Activated CD4-positive, alpha-beta T cell treated with anti-CD3 and anti-CD28 coated beads for 36 hours (primary cell): ENCODE measurements at regions not wholly inside any gene's neighbourhood (a gene's known extent, or its start where the extent isn't known, plus 50 kb on each side); places are given as distances from the start of the nearest gene placed in this dataset.

ENCODE experiments used
- ATAC-seq: fragments of 200-7000 bp; cut with Tn5 transposase; one replicate; pipeline ENCODE4 v1.10.0; 2021; ENCODE audit warnings: mild to moderate bottlenecking, moderate library complexity
- CTCF ChIA-PET: fragments of 350-600 bp; sonication (Branson Sonifier 250); formaldehyde crosslinking; loops from one replicate; lab custom pipeline; 2021; ENCODE audit warnings: antibody characterized with exemption; lab: Charles Lee
- POLR2A ChIA-PET: fragments of 350-600 bp; sonication (Branson Sonifier 250); formaldehyde crosslinking; loops from one replicate; lab custom pipeline; 2021; ENCODE audit warnings: antibody characterized with exemption, inconsistent platforms; lab: Charles Lee
- DNase-seq: peaks from one replicate; pipeline ENCODE4 v3.0.0-alpha.2; 2020
- H3K27ac Mint-ChIP-seq: one replicate; pipeline ENCODE4 v1.8.0; 2021; ENCODE audit warnings: mixed read lengths
- H3K27me3 Mint-ChIP-seq: one replicate; pipeline ENCODE4 v1.8.0; 2021; ENCODE audit warnings: mixed read lengths
- H3K36me3 Mint-ChIP-seq: one replicate; pipeline ENCODE4 v1.8.0; 2021; ENCODE audit warnings: low read depth, mixed read lengths
- H3K4me1 Mint-ChIP-seq: one replicate; pipeline ENCODE4 v1.8.0; 2021; ENCODE audit warnings: mixed read lengths
- H3K4me3 Mint-ChIP-seq: one replicate; pipeline ENCODE4 v1.8.0; 2021; ENCODE audit warnings: mild to moderate bottlenecking, moderate library complexity, mixed read lengths
- H3K9me3 Mint-ChIP-seq: one replicate; pipeline ENCODE4 v1.8.0; 2021; ENCODE audit warnings: low read depth, mixed read lengths
- intact Hi-C, 2 experiments: fragments of 100-400 bp; cut with DNase I in 1 of 2; cut with micrococcal nuclease in 1 of 2; formaldehyde crosslinking; loops; one replicate each; pipeline versions ENCODE4 v1.14.2 to v1.15.1; 2022 to 2024; cut with DNase I, micrococcal nuclease

GRCh38 chr2:16180631-16181030 lies 240.3 kb downstream of the MYCN start:
- Mint-ChIP-seq H3K27me3 (no peaks in the 10 kb centered on the region), H3K27ac (no peak overlapping the region), H3K4me3 (no peak overlapping the region), H3K36me3 (no peaks in the 10 kb centered on the region), H3K4me1 (no peaks in the 10 kb centered on the region), H3K9me3 (no peaks in the 10 kb centered on the region)
- ChIA-PET CTCF (no interaction called here), POLR2A (no interaction called here)
- DNase-seq (no peak), ATAC-seq (no peak)
- intact Hi-C loops = no loop called here

GRCh38 chr2:16179701-16180416 lies 239.5 kb downstream of the MYCN start:
- Mint-ChIP-seq H3K4me1 (no peaks in the 10 kb centered on the region), H3K36me3 (no peaks in the 10 kb centered on the region), H3K27ac (no peak overlapping the region), H3K9me3 (no peaks in the 10 kb centered on the region), H3K4me3 (no peak overlapping the region), H3K27me3 (no peaks in the 10 kb centered on the region)
- DNase-seq (no peak), ATAC-seq (no peak)
- intact Hi-C loops = no loop called here
- ChIA-PET CTCF (no interaction called here), POLR2A (no interaction called here)

GRCh38 chr2:16178551-16179130 lies 238.3 kb downstream of the MYCN start:
- no peaks in the 10 kb centered on the region for H3K4me1 Mint-ChIP-seq
- H3K4me3 Mint-ChIP-seq = no peak overlapping the region
- ATAC-seq (no peak), DNase-seq (no peak)
- no peaks in the 10 kb centered on the region for H3K36me3 Mint-ChIP-seq
- no peaks in the 10 kb centered on the region for H3K9me3 Mint-ChIP-seq
- ChIA-PET POLR2A (no interaction called here), CTCF (no interaction called here)
- intact Hi-C loops = no loop called here
- H3K27me3 Mint-ChIP-seq = no peaks in the 10 kb centered on the region
- H3K27ac Mint-ChIP-seq = no peak overlapping the region

- H3K9me3 Mint-ChIP-seq = no peaks in the 10 kb centered on the region
- ChIA-PET POLR2A (interaction anchor here (0.6 kb wide), 1 partner anchor 515 kb away, joined by 3 read pairs; no protein-coding TSS in a partner anchor), CTCF (no interaction called here)
- H3K27ac Mint-ChIP-seq = no peak overlapping the region
- H3K36me3 Mint-ChIP-seq = no peaks in the 10 kb centered on the region
- no peak overlapping the region for H3K4me3 Mint-ChIP-seq
- H3K4me1 Mint-ChIP-seq = no peaks in the 10 kb centered on the region
- intact Hi-C loops = no loop called here
- no peaks in the 10 kb centered on the region for H3K27me3 Mint-ChIP-seq
- DNase-seq = no peak
- ATAC-seq = no peak
Observed at GRCh38 chr2:16177671-16178180, 237.4 kb downstream of the MYCN start.

GRCh38 chr2:16176971-16177480 lies 236.7 kb downstream of the MYCN start:
- Mint-ChIP-seq H3K4me3 (no peak overlapping the region), H3K27me3 (no peaks in the 10 kb centered on the region), H3K4me1 (no peaks in the 10 kb centered on the region), H3K9me3 (no peaks in the 10 kb centered on the region), H3K36me3 (no peaks in the 10 kb centered on the region), H3K27ac (no peak overlapping the region)
- DNase-seq (no peak), ATAC-seq (no peak)
- POLR2A ChIA-PET = no interaction called here
- CTCF ChIA-PET = no interaction called here
- intact Hi-C loops = no loop called here

GRCh38 chr2:16175247-16175825 lies 235.0 kb downstream of the MYCN start:
- Mint-ChIP-seq H3K27ac (no peak overlapping the region), H3K36me3 (no peaks in the 10 kb centered on the region), H3K4me3 (no peak overlapping the region), H3K27me3 (no peaks in the 10 kb centered on the region), H3K4me1 (no peaks in the 10 kb centered on the region), H3K9me3 (no peaks in the 10 kb centered on the region)
- ATAC-seq (no peak), DNase-seq (no peak)
- intact Hi-C loops = no loop called here
- CTCF ChIA-PET = no interaction called here
- POLR2A ChIA-PET = no interaction called here

- no peak for DNase-seq
- no peaks in the 10 kb centered on the region for H3K36me3 Mint-ChIP-seq
- intact Hi-C loops = no loop called here
- ChIA-PET CTCF (no interaction called here), POLR2A (no interaction called here)
- H3K27ac Mint-ChIP-seq = no peak overlapping the region
- H3K27me3 Mint-ChIP-seq = no peaks in the 10 kb centered on the region
- no peaks in the 10 kb centered on the region for H3K9me3 Mint-ChIP-seq
- ATAC-seq = no peak
- H3K4me1 Mint-ChIP-seq = no peaks in the 10 kb centered on the region
- no peak overlapping the region for H3K4me3 Mint-ChIP-seq
Observed at GRCh38 chr2:16174693-16175045, 234.3 kb downstream of the MYCN start.

GRCh38 chr2:16173893-16174692 lies 233.7 kb downstream of the MYCN start:
- H3K27me3 Mint-ChIP-seq = no peaks in the 10 kb centered on the region
- H3K36me3 Mint-ChIP-seq = no peaks in the 10 kb centered on the region
- CTCF ChIA-PET = no interaction called here
- H3K9me3 Mint-ChIP-seq = no peaks in the 10 kb centered on the region
- ATAC-seq (no peak), DNase-seq (no peak)
- no peak overlapping the region for H3K4me3 Mint-ChIP-seq
- H3K4me1 Mint-ChIP-seq = no peaks in the 10 kb centered on the region
- POLR2A ChIA-PET = no interaction called here
- intact Hi-C loops = no loop called here
- H3K27ac Mint-ChIP-seq = no peak overlapping the region

GRCh38 chr2:16172324-16173175 lies 232.2 kb downstream of the MYCN start:
- ChIA-PET CTCF (no interaction called here), POLR2A (no interaction called here)
- intact Hi-C loops = no loop called here
- ATAC-seq (no peak), DNase-seq (no peak)
- Mint-ChIP-seq H3K4me3 (no peak overlapping the region), H3K36me3 (no peaks in the 10 kb centered on the region), H3K9me3 (no peaks in the 10 kb centered on the region), H3K27me3 (no peaks in the 10 kb centered on the region), H3K4me1 (no peaks in the 10 kb centered on the region), H3K27ac (no peak overlapping the region)

- Mint-ChIP-seq H3K4me3 (no peak overlapping the region), H3K4me1 (no peaks in the 10 kb centered on the region), H3K36me3 (no peaks in the 10 kb centered on the region), H3K27ac (no peak overlapping the region), H3K9me3 (no peaks in the 10 kb centered on the region), H3K27me3 (no peaks in the 10 kb centered on the region)
- intact Hi-C loops = no loop called here
- ChIA-PET CTCF (no interaction called here), POLR2A (no interaction called here)
- ATAC-seq (no peak), DNase-seq (no peak)
Observed at GRCh38 chr2:16171425-16171920, 231.1 kb downstream of the MYCN start.
